Transverse colon (tissue), 4 donors: ENCODE measurements at regions not wholly inside any gene's neighbourhood (a gene's known extent, or its start where the extent isn't known, plus 50 kb on each side); places are given as distances from the start of the nearest gene placed in this dataset.

ENCODE experiments used
- EP300 ChIP-seq: sonication (generic); formaldehyde crosslinking; IDR thresholded peaks from one replicate; pipeline ENCODE4 v1.6.1; 2017; ENCODE audit warnings: antibody characterized with exemption, low read depth
- POLR2A ChIP-seq: fragments of 450-650 bp; IDR thresholded peaks from one replicate; pipeline ENCODE4 v1.6.1; 2016; ENCODE audit warnings: antibody characterized with exemption, mild to moderate bottlenecking, moderate library complexity
- POLR2AphosphoS5 ChIP-seq, 3 donors: sonication (generic); formaldehyde crosslinking; IDR thresholded peaks; one replicate each; pipeline ENCODE4 v1.6.1; 2016; ENCODE audit warnings: antibody characterized with exemption in 3 of 3
- TF ChIP-seq, protein P1 (sequence below), 5 experiments: fragments of 200-600 bp in 3 of 5; fragments of 450-650 bp in 2 of 5; sonication (generic) in 3 of 5; IDR thresholded peaks; 1 replicate in 2 of 5; 2 replicates in 3 of 5; pipeline ENCODE4 v1.5.1; 2016 to 2017; ENCODE audit warnings: antibody characterized with exemption in 5 of 5, inconsistent platforms in 3 of 5, mild to moderate bottlenecking in 2 of 5, moderate library complexity in 1 of 5

DNA sequence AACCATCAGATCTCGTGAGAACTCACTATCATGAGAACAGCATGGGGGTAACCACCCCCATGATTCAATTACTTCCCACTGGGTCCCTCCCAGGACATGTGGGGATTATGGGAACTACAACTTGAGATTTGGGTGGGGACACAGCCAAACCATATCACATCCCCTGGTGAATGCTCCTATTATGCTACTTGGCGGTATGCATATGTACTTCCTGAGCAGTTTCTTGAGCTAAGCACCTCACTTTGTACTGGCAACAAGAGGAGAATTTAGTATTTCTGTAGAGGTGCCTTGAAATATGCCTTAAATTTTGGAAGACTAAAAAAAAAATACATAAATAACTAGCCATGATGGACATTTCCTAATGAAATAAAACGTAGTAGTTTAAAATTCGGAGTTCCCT is 327.2 kb upstream of the CITED2 start:
- TF ChIP-seq, protein P1, sequence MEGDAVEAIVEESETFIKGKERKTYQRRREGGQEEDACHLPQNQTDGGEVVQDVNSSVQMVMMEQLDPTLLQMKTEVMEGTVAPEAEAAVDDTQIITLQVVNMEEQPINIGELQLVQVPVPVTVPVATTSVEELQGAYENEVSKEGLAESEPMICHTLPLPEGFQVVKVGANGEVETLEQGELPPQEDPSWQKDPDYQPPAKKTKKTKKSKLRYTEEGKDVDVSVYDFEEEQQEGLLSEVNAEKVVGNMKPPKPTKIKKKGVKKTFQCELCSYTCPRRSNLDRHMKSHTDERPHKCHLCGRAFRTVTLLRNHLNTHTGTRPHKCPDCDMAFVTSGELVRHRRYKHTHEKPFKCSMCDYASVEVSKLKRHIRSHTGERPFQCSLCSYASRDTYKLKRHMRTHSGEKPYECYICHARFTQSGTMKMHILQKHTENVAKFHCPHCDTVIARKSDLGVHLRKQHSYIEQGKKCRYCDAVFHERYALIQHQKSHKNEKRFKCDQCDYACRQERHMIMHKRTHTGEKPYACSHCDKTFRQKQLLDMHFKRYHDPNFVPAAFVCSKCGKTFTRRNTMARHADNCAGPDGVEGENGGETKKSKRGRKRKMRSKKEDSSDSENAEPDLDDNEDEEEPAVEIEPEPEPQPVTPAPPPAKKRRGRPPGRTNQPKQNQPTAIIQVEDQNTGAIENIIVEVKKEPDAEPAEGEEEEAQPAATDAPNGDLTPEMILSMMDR (IDR thresholded peaks at IDR 0.05): no peak
- TF ChIP-seq POLR2A: no peak
- no peak for TF ChIP-seq POLR2AphosphoS5 (IDR thresholded peaks at IDR 0.05)
- no peak for TF ChIP-seq EP300
